Body of pancreas (tissue), 4 donors: ENCODE measurements at regions not wholly inside any gene's neighbourhood (a gene's known extent, or its start where the extent isn't known, plus 50 kb on each side); places are given as distances from the start of the nearest gene placed in this dataset.

Source experiments
- POLR2A ChIP-seq, 3 donors: fragments of 450-650 bp; IDR thresholded peaks; one replicate each; pipeline ENCODE4 v1.6.1; 2016; ENCODE audit warnings: antibody characterized with exemption in 3 of 3, mild to moderate bottlenecking in 2 of 3
- TF ChIP-seq, protein P1 (sequence below), 7 experiments: fragments of 450-650 bp in 4 of 7; fragments of 200-600 bp in 3 of 7; sonication (generic) in 3 of 7; IDR thresholded peaks; one replicate each; pipeline ENCODE4 v1.5.1; 2016 to 2019; ENCODE audit warnings: antibody characterized with exemption in 7 of 7

DNA sequence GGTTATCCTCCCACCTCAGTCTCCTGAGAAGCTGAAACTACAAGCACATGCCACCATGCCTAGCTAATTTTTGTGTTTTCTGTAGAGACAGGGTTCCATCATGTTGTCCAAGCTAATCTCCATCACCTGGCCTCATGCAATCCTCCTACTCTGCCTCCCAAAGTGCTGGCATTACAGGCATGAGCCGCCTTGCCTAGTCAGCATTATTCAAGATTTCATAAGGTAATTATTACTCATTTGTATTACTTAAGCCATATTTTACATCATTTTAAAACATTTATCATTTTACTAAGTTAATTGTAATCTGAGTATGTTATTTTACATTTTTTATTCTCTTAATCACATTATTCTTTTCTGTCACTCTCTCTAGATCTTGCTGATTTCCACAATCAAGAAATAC is 1575.6 kb downstream of the NCAM2 start:
- TF ChIP-seq, protein P1, sequence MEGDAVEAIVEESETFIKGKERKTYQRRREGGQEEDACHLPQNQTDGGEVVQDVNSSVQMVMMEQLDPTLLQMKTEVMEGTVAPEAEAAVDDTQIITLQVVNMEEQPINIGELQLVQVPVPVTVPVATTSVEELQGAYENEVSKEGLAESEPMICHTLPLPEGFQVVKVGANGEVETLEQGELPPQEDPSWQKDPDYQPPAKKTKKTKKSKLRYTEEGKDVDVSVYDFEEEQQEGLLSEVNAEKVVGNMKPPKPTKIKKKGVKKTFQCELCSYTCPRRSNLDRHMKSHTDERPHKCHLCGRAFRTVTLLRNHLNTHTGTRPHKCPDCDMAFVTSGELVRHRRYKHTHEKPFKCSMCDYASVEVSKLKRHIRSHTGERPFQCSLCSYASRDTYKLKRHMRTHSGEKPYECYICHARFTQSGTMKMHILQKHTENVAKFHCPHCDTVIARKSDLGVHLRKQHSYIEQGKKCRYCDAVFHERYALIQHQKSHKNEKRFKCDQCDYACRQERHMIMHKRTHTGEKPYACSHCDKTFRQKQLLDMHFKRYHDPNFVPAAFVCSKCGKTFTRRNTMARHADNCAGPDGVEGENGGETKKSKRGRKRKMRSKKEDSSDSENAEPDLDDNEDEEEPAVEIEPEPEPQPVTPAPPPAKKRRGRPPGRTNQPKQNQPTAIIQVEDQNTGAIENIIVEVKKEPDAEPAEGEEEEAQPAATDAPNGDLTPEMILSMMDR (IDR thresholded peaks at IDR 0.05): no peak
- TF ChIP-seq POLR2A (IDR thresholded peaks at IDR 0.05): no peak
